HL-60 (cell line): ENCODE measurements at regions not wholly inside any gene's neighbourhood (a gene's known extent, or its start where the extent isn't known, plus 50 kb on each side); places are given as distances from the start of the nearest gene placed in this dataset.

Source experiments
- CTCF ChIP-seq: IDR thresholded peaks from one replicate; pipeline ENCODE4 v1.5.1; 2011; ENCODE audit warnings: low read length, control low read depth, inconsistent platforms; ENCODE audit not compliant: insufficient read depth
- POLR2AphosphoS5 ChIP-seq: IDR thresholded peaks from 2 replicates; pipeline ENCODE4 v1.6.1; 2012; ENCODE audit warnings: low read depth

GRCh38 chr2:118481299-118481698 lies 366.1 kb downstream of the EN1 start:
- no peak for TF ChIP-seq CTCF
- TF ChIP-seq POLR2AphosphoS5, result no peak
